Right lobe of liver (tissue), 6 donors: ENCODE measurements at regions not wholly inside any gene's neighbourhood (a gene's known extent, or its start where the extent isn't known, plus 50 kb on each side); places are given as distances from the start of the nearest gene placed in this dataset.

Experiments
- ATAC-seq, 4 donors: fragments of 200-7000 bp; cut with Tn5 transposase; one replicate each; pipeline ENCODE4 v1.9.1; 2020; ENCODE audit warnings: mild to moderate bottlenecking in 4 of 4, moderate library complexity in 4 of 4
- DNase-seq, 3 donors: peaks; one replicate each; pipeline ENCODE4 v3.0.0-alpha.2; 2020
- H3K27ac ChIP-seq, 3 donors: fragments of 200-600 bp; one replicate each; pipeline ENCODE4 v1.8.0; 2022
- H3K27me3 ChIP-seq, 2 donors: fragments of 200-600 bp; one replicate each; pipeline ENCODE4 v1.8.0; 2022
- H3K36me3 ChIP-seq, 4 donors: fragments of 200-600 bp; sonication (generic) in 1 of 4; one replicate each; pipeline versions ENCODE4 v1.5.1 to v1.8.0; 2017 to 2022; ENCODE audit warnings: control low read depth in 1 of 4
- H3K4me1 ChIP-seq, 4 donors: fragments of 200-600 bp; sonication (generic) in 1 of 4; one replicate each; pipeline versions ENCODE4 v1.5.1 to v1.8.0; 2017 to 2022; ENCODE audit warnings: control low read depth in 1 of 4
- H3K4me3 ChIP-seq, 3 donors: fragments of 200-600 bp; one replicate each; pipeline ENCODE4 v1.8.0; 2022
- H3K9me3 ChIP-seq, 4 donors: fragments of 200-600 bp; sonication (generic) in 1 of 4; one replicate each; pipeline versions ENCODE4 v1.5.1 to v1.8.0; 2017 to 2022; ENCODE audit warnings: control low read depth in 1 of 4
- CTCF ChIP-seq, 4 donors: fragments of 200-600 bp in 3 of 4; fragments of 450-650 bp in 1 of 4; IDR thresholded peaks; one replicate each; pipeline versions ENCODE4 v1.5.1 to v1.8.0; 2016 to 2022; ENCODE audit warnings: antibody characterized with exemption in 4 of 4, mild to moderate bottlenecking in 2 of 4
- POLR2A ChIP-seq: fragments of 450-650 bp; IDR thresholded peaks from one replicate; pipeline ENCODE4 v1.6.1; 2017; ENCODE audit warnings: antibody characterized with exemption, mild to moderate bottlenecking
- WGBS: methylation state at CpG from one replicate; pipeline ENCODE4 v1.1.6; 2018; ENCODE audit warnings: low coverage, low lambda C conversion rate; ENCODE audit not compliant: insufficient coverage; ENCODE audit errors: missing lambda C conversion rate; 5-methylcytosine and 5-hydroxymethylcytosine counted together
- intact Hi-C, 2 donors: fragments of 100-400 bp; cut with DNase I; formaldehyde crosslinking; loops; one replicate each; pipeline versions ENCODE4 v1.11.2 to v1.14.1; 2022
- donor health status: DM: no; HTN: yes; CAD: no.
- donor health status: DM: no; HTN: no; CAD: no.
- donor health status: DM: no; HTN: no; CAD: no.
- donor health status: DM: no; HTN: yes; CAD: no.
- donor health status: DM: no; HTN: yes; CAD: no.

GRCh38 chr2:55780697-55781096, 87.1 kb upstream of the PNPT1 start:
- WGBS, result 36% methylated on average over 1 of the region's 1 CpG
- Histone ChIP-seq H3K9me3 (no peaks in the 10 kb centered on the region), H3K27me3 (no peaks in the 10 kb centered on the region), H3K36me3 (no peaks in the 10 kb centered on the region), H3K4me1 (no peaks in the 10 kb centered on the region), H3K4me3 (no peak overlapping the region), H3K27ac (no peak overlapping the region)
- intact Hi-C loops, result no loop called here
- TF ChIP-seq CTCF (IDR thresholded peaks at IDR 0.05) (no peak), POLR2A (no peak)
- ATAC-seq (no peak), DNase-seq (no peak)

GRCh38 chr2:55779459-55780421, 86.1 kb upstream of the PNPT1 start:
- 59% methylated on average over 7 of the region's 7 CpGs for WGBS
- Histone ChIP-seq H3K27ac (no peak overlapping the region), H3K9me3 (no peaks in the 10 kb centered on the region), H3K36me3 (no peaks in the 10 kb centered on the region), H3K4me3 (no peak overlapping the region), H3K4me1 (no peaks in the 10 kb centered on the region), H3K27me3 (no peaks in the 10 kb centered on the region)
- intact Hi-C loops, result loop anchor here in 1 of 2 donors (10.0 kb wide), 1 partner anchor 185 kb away; no protein-coding TSS in a partner anchor
- DNase-seq (no peak), ATAC-seq (peak in 1 of 4 donors; percentile 28)
- TF ChIP-seq POLR2A (no peak), CTCF (IDR thresholded peaks at IDR 0.05) (no peak)

- intact Hi-C loops, result loop anchor here in 1 of 2 donors (10.0 kb wide), 1 partner anchor 188 kb away; no protein-coding TSS in a partner anchor
- no peaks in the 10 kb centered on the region for H3K9me3 ChIP-seq
- H3K4me3 ChIP-seq, result no peak overlapping the region
- H3K4me1 ChIP-seq, result no peaks in the 10 kb centered on the region
- no peaks in the 10 kb centered on the region for H3K36me3 ChIP-seq
- H3K27ac ChIP-seq, result no peak overlapping the region
- no peaks in the 10 kb centered on the region for H3K27me3 ChIP-seq
- DNase-seq, result no peak
- WGBS, result 83% methylated on average over 3 of the region's 3 CpGs
- ATAC-seq, result no peak
- no peak for TF ChIP-seq CTCF (IDR thresholded peaks at IDR 0.05)
- TF ChIP-seq POLR2A, result no peak
Measured at GRCh38 chr2:55776966-55777365, 83.3 kb upstream of the PNPT1 start.

GRCh38 chr2:55776479-55776878, 82.8 kb upstream of the PNPT1 start:
- no peak for TF ChIP-seq CTCF (IDR thresholded peaks at IDR 0.05)
- TF ChIP-seq POLR2A, result no peak

More at GRCh38 chr2:55776479-55776878, 82.8 kb upstream of the PNPT1 start:
- Histone ChIP-seq H3K4me1 (no peaks in the 10 kb centered on the region), H3K4me3 (no peak overlapping the region), H3K27me3 (no peaks in the 10 kb centered on the region), H3K27ac (no peak overlapping the region), H3K36me3 (no peaks in the 10 kb centered on the region), H3K9me3 (no peaks in the 10 kb centered on the region)
- 79% methylated on average over 2 of the region's 2 CpGs for WGBS
- no peak for ATAC-seq
- no peak for DNase-seq
- intact Hi-C loops, result loop anchor here in 1 of 2 donors (10.0 kb wide), 1 partner anchor 188 kb away; no protein-coding TSS in a partner anchor
